GM12872 (cell line): ENCODE measurements at regions not wholly inside any gene's neighbourhood (a gene's known extent, or its start where the extent isn't known, plus 50 kb on each side); places are given as distances from the start of the nearest gene placed in this dataset.

Experiments
- TF ChIP-seq, protein P1 (sequence below): IDR thresholded peaks from 3 replicates; pipeline ENCODE4 v1.5.1; 2011; ENCODE audit warnings: low read depth, mild to moderate bottlenecking, low read length, moderate library complexity; ENCODE audit not compliant: insufficient read depth

DNA sequence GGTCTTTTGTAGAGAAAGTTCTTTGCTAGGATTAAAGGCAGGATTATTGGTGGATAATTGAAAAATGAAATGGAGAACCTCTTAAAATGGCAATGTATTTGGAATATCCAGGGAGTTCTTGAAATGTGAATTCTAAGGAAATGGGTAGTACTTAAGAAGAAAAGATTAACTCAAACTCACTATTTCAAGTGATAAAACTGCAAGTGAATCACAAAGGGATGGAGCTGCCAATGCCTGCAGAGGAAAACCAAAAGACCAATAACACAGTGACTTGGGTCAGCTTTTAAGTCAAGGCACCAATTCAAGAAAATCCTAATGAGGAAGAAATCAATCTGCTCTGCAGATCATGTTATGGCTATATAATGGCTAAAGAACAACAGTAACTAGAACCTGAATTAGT, 67.6 kb upstream of the ETAA1 start:
- TF ChIP-seq, protein P1, sequence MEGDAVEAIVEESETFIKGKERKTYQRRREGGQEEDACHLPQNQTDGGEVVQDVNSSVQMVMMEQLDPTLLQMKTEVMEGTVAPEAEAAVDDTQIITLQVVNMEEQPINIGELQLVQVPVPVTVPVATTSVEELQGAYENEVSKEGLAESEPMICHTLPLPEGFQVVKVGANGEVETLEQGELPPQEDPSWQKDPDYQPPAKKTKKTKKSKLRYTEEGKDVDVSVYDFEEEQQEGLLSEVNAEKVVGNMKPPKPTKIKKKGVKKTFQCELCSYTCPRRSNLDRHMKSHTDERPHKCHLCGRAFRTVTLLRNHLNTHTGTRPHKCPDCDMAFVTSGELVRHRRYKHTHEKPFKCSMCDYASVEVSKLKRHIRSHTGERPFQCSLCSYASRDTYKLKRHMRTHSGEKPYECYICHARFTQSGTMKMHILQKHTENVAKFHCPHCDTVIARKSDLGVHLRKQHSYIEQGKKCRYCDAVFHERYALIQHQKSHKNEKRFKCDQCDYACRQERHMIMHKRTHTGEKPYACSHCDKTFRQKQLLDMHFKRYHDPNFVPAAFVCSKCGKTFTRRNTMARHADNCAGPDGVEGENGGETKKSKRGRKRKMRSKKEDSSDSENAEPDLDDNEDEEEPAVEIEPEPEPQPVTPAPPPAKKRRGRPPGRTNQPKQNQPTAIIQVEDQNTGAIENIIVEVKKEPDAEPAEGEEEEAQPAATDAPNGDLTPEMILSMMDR = no peak

DNA sequence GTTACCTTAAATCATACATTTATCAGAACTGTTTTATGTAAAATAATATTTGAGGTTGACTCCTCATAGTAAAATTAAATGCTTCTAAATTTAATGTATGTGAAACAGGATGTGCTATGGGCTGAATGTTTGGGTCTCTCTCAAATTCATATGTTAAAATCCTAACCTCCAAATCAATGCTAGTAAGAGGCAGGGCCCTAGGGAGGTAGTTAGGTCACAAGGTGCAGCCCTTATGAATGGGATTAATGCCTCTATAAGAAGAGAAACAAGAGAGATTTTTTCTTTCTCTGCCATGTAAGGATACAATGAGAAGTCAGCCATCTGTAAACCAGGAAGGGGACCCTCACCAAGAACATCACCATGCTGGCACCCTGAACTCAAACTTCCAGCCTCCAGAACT, 67.2 kb upstream of the ETAA1 start:
- TF ChIP-seq, protein P1 = no peak

DNA sequence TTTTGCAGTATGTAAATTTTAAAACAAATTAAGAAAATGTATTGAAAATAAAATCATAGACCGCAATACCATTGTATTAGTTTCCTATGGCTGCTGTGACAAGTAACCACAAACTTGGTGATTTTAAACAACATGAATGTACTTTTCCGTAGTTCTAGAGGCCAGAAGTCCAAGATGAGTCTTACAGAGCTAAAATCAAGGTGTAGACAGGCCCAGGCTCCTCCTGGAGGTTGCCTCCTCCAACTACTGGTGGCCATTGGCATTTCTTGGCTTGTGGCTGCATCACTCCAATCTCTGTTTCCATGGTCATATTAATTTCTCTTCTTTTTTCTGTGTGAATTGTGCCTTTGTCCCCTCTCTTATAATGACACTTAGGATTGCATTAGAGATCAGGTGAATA, 59.2 kb upstream of the ETAA1 start:
- TF ChIP-seq, protein P1 = no peak

DNA sequence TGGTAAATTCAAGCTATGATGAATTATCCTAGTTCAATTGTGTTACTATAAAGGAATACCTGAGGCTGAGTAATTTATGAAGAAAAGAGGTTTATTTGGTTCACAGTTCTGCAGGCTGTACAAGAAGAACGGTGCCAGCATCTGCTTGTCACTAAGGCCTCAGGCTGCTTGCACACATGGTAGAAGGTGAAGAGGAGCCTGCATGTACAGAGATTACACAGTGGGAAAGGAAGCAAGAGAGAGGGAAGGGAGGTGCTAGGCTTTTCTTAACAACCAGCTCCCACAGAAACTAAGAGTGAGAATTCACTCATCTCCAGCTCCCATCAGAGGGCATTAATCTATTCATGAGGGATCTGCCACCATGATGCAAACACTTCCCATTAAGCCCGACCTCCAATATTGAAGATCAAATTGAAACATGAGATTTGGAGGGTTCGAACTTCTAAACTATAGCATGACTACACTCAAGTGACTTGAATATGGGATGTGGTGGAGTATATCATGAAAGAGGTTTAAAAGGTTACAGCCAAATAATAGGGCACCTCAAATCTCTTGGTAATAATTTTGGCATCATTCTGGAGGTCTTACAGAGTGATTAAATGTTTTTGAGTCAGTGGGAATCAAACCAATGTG, 58.4 kb upstream of the ETAA1 start:
- TF ChIP-seq, protein P1 = no peak

DNA sequence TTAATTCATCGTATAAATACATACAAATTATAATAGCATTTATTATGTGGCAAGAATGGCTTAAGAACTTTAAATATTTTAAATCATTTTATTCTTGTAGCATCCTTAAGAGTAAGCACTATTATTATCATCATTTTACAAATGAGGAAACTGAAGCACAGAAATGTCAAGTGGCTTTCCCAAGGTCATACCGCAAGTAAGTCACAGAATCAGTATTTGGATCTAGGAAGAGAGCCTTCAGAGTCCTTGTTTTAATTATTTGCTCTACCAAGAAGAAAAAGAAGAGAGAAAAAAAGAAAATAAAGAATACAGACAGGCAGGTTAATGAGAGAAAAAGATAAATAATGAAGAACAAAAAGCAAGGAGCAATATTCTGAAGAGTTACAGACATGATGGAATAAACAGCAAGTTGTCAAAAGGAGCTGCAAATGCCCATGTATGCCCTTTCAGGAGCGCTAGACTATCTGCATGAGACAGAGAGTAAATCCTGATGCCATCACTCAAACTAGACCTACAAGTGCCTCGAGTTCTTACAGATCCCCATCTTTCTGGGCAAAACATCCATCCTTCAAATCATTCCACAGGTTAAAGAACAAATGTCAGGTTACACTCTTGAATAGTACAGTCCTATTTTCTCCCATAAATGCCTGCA, 57.8 kb upstream of the ETAA1 start:
- TF ChIP-seq, protein P1 = no peak

DNA sequence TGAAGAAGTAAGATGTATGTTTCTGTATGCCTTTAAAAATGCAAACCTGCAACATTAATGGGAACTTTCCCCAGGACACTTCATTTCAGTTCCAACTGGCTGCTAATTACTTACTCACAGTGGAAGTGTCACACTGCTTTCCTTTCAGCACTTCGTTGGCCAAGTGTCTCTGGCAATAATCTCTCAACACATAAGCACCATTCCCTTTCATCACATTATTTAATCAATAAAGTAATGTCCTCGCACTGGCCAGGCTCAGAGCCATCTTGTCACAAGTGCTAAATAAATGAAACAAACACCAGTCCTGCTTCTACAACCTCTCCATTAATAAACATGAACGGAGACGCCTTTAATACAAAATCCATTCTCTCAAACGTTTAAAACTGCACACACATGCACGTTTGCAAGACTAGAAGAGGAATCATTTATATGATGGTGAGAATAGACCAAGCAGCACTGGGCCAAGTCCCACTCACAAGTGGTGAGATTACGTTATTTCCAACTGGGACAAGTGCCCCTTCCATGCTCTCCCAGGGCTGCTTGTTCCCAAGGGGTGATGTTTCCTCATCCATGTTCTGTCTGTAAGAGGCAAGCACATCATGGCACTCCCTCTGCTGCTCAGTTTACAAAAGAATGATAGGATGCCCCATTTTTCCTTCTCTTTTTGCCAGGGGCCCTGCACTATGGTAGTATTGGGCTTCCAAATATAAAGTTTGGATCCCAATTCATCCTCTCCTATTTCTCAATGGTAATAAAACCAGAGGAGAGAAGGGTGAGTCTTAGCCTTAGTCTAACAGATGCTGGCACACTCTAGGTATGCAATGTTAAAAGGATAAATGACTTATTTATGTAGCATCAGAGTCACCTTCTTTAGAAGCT, 56.8 kb upstream of the ETAA1 start:
- TF ChIP-seq, protein P1 = no peak

DNA sequence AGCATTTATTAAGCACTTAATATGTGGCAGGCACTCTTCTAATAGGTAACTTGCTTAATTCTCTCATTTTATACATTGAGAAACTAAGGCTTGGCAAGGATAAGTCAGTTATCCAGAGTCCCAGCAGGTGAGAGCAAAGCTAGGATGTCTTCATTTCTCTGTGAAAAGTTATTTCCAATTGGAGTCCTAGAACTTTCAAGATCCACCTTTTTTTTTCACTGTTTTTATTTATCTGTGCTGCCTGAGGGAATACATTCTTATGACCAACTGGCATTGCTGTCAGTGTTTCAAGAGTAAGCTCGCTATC, 56.2 kb upstream of the ETAA1 start:
- TF ChIP-seq, protein P1 = no peak
